ENCODE measurements at regions not wholly inside any gene's neighbourhood (a gene's known extent, or its start where the extent isn't known, plus 50 kb on each side); places are given as distances from the start of the nearest gene placed in this dataset.

DNA sequence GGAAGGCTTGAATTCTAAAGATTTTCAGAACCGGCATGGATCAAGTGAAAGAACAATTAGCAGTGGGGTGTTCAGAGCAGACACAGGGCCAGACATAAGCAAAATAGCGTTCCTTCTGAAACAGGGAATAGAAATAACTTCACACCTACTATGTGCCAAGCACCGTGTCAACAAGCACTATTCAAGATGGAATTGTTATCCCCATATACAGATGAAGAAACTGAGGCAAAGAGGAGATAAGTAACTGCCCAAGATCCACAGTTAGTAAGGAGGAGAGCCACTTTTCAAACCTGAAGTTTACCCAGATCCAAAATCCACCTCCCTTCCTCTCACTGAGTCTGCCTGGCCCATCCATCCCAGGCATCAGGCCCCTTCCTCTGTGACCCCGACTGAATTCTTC, 73.6 kb upstream of the PIK3CG start:
- H3K27ac ChIP-seq (ENCODE audit: low read depth, low read length), result no peak overlapping the region
- H3K4me2 ChIP-seq (ENCODE audit: low read depth, low read length, poor library complexity, severe bottlenecking), result no peak overlapping the region
- H3K36me3 ChIP-seq (ENCODE audit: low read length), result no peaks in the 10 kb centered on the region
- no peak for TF ChIP-seq EZH2phosphoT487 (conservative IDR thresholded peaks at IDR 0.05; ENCODE audit: low read length)
- TF ChIP-seq, protein P1, sequence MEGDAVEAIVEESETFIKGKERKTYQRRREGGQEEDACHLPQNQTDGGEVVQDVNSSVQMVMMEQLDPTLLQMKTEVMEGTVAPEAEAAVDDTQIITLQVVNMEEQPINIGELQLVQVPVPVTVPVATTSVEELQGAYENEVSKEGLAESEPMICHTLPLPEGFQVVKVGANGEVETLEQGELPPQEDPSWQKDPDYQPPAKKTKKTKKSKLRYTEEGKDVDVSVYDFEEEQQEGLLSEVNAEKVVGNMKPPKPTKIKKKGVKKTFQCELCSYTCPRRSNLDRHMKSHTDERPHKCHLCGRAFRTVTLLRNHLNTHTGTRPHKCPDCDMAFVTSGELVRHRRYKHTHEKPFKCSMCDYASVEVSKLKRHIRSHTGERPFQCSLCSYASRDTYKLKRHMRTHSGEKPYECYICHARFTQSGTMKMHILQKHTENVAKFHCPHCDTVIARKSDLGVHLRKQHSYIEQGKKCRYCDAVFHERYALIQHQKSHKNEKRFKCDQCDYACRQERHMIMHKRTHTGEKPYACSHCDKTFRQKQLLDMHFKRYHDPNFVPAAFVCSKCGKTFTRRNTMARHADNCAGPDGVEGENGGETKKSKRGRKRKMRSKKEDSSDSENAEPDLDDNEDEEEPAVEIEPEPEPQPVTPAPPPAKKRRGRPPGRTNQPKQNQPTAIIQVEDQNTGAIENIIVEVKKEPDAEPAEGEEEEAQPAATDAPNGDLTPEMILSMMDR (IDR thresholded peaks at IDR 0.05; ENCODE audit: insufficient read depth, low read length, poor library complexity, severe bottlenecking), result no peak
- H3K9me3 ChIP-seq (ENCODE audit: insufficient read depth, low read length), result no peaks in the 10 kb centered on the region
- H4K20me1 ChIP-seq (ENCODE audit: low read depth, low read length), result no peaks in the 10 kb centered on the region
- H3K27me3 ChIP-seq (ENCODE audit: low read length), result no peaks in the 10 kb centered on the region
- H3K9ac ChIP-seq (ENCODE audit: low read length), result no peak overlapping the region
- H3K4me3 ChIP-seq (ENCODE audit: insufficient read depth, low read length, poor library complexity, severe bottlenecking), result no peak overlapping the region
- H3K79me2 ChIP-seq (ENCODE audit: insufficient read depth, low read length), result no peaks in the 10 kb centered on the region
- no peaks in the 10 kb centered on the region for H3K9me2 ChIP-seq (replicated peaks; ENCODE audit: insufficient read depth, low read length)
- no peaks in the 10 kb centered on the region for H3F3A ChIP-seq (ENCODE audit: insufficient read depth)
- no peak overlapping the region for H2AFZ ChIP-seq (ENCODE audit: low read depth, low read length, severe bottlenecking)

DNA sequence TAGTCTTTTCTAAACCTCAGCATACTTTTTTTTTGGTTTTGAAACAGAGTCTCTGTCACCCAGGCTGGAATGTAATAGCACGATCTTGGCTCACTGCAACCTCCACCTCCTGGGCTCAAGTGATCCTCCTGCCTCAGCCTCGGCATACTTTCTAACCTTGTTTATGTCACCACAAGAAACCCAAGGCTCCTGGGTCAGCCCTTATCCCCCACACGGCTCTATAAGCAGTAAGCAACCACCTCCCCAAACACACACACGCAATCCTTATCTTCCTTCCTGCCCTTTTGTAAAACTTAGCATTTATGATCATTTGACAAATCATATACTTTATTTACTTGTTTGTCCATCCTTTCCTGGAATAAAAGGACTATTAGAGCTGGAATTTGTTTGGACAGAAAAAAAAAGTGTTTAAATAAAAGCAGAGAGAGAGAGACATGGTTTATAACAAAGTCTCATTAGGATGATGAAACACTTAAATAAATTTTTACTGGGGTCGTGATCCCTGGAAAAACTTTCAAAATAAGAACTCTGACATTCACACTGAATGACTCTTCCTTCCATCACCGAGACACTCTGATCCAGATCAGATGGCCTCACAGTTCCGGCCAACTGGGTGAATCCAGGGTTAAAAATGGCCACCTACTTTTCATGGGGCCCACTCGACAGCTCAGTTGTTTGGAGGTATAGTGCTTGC, 72.7 kb upstream of the PIK3CG start:
- Histone ChIP-seq H3K27me3 (ENCODE audit: low read length) (no peaks in the 10 kb centered on the region), H3K36me3 (ENCODE audit: low read length) (no peaks in the 10 kb centered on the region), H3K27ac (ENCODE audit: low read depth, low read length) (no peak overlapping the region), H2AFZ (ENCODE audit: low read depth, low read length, severe bottlenecking) (no peak overlapping the region), H3F3A (ENCODE audit: insufficient read depth) (no peaks in the 10 kb centered on the region), H4K20me1 (ENCODE audit: low read depth, low read length) (no peaks in the 10 kb centered on the region), H3K79me2 (ENCODE audit: insufficient read depth, low read length) (no peaks in the 10 kb centered on the region), H3K9ac (ENCODE audit: low read length) (no peak overlapping the region), H3K4me2 (ENCODE audit: low read depth, low read length, poor library complexity, severe bottlenecking) (no peak overlapping the region), H3K9me2 (replicated peaks; ENCODE audit: insufficient read depth, low read length) (no peaks in the 10 kb centered on the region), H3K9me3 (ENCODE audit: insufficient read depth, low read length) (no peaks in the 10 kb centered on the region), H3K4me3 (ENCODE audit: insufficient read depth, low read length, poor library complexity, severe bottlenecking) (no peak overlapping the region)
- TF ChIP-seq, protein P1 (IDR thresholded peaks at IDR 0.05; ENCODE audit: insufficient read depth, low read length, poor library complexity, severe bottlenecking), result no peak
- no peak for TF ChIP-seq EZH2phosphoT487 (conservative IDR thresholded peaks at IDR 0.05; ENCODE audit: low read length)

DNA sequence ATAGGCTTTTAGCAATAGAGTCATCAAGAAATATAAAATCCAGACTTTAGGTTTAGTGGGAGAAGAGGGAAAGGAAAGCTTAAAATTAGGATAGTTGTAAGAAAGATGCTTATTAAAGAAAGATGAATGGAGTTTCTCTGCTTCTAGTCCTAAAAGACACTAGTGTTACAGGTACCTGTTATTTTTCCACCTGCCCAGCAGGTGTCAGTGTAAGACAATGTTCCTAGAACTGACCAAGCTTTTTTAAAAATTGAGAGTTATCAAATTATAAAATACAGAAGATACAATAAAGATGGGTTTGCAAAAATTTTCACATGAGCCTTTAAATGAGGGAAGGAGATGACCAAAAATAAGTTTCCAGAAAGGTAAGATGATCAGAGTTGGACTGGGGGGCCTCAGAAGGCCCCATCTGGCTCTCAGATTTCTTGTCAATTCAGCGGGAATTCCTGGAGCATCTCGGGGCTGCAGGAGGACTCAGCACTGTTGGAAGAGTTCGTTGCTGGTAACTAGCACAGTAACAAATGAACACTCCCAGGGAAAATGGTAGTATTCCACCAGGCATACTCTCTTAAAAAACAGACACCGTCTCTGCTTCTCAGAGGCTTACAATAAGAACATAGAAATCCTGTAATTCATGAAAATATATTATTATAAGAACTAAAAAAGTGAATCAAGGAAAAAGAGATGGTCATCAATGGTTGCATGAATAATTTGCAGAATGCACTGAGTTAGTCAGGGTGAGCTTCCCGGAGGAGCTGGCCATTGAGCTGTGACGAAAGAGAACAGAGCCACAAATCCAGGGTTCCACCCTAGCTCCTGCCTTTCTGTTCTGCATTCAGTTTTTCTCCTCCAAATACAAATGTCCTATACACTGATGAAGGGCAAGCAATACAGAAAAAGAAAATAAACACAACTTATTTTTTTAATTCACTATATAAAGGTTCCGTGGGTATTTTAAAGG, 71.8 kb upstream of the PIK3CG start:
- Histone ChIP-seq H3K79me2 (ENCODE audit: insufficient read depth, low read length) (no peaks in the 10 kb centered on the region), H3K9me3 (ENCODE audit: insufficient read depth, low read length) (peaks cover 2% of the 10 kb centered on the region; the same call in 1 of the 2 replicates), H3K27ac (ENCODE audit: low read depth, low read length) (no peak overlapping the region), H3K9ac (ENCODE audit: low read length) (no peak overlapping the region), H3K9me2 (replicated peaks; ENCODE audit: insufficient read depth, low read length) (no peaks in the 10 kb centered on the region), H4K20me1 (ENCODE audit: low read depth, low read length) (no peaks in the 10 kb centered on the region), H3K27me3 (ENCODE audit: low read length) (no peaks in the 10 kb centered on the region), H3K4me2 (ENCODE audit: low read depth, low read length, poor library complexity, severe bottlenecking) (no peak overlapping the region), H3K36me3 (ENCODE audit: low read length) (no peaks in the 10 kb centered on the region), H3F3A (ENCODE audit: insufficient read depth) (no peaks in the 10 kb centered on the region), H2AFZ (ENCODE audit: low read depth, low read length, severe bottlenecking) (no peak overlapping the region), H3K4me3 (ENCODE audit: insufficient read depth, low read length, poor library complexity, severe bottlenecking) (no peak overlapping the region)
- no peak for TF ChIP-seq EZH2phosphoT487 (conservative IDR thresholded peaks at IDR 0.05; ENCODE audit: low read length)
- TF ChIP-seq, protein P1 (IDR thresholded peaks at IDR 0.05; ENCODE audit: insufficient read depth, low read length, poor library complexity, severe bottlenecking), result peak; percentile 84
